ENCODE measurements at regions not wholly inside any gene's neighbourhood (a gene's known extent, or its start where the extent isn't known, plus 50 kb on each side); places are given as distances from the start of the nearest gene placed in this dataset.
"Not testable (repeated sequence)": the region's sequence is repeated elsewhere in the genome, so short reads cannot be mapped to it uniquely, and the experiment has no call there.

- no peak for DNase-seq
Measured at GRCh38 chr13:73833325-73834070, 300.7 kb downstream of the KLF12 start.

- DNase-seq = no peak
Measured at GRCh38 chr13:73832825-73833224, 301.4 kb downstream of the KLF12 start.

- DNase-seq = peak; percentile 18
Measured at GRCh38 chr13:73832128-73832588, 302.0 kb downstream of the KLF12 start.

- DNase-seq = no peak
Measured at GRCh38 chr13:73829416-73829815, 304.8 kb downstream of the KLF12 start.

- no peak for DNase-seq
Measured at GRCh38 chr13:73828811-73829210, 305.4 kb downstream of the KLF12 start.

- DNase-seq = no peak
Measured at GRCh38 chr13:73827434-73827833, 306.8 kb downstream of the KLF12 start.

GRCh38 chr13:73825143-73825542, 309.1 kb downstream of the KLF12 start:
- DNase-seq = peak; percentile 12

GRCh38 chr13:73822668-73823592, 311.3 kb downstream of the KLF12 start:
- DNase-seq = no peak

GRCh38 chr13:73820688-73821087, 313.5 kb downstream of the KLF12 start:
- DNase-seq = no peak

- no peak for DNase-seq
Measured at GRCh38 chr13:73820285-73820684, 313.9 kb downstream of the KLF12 start.

GRCh38 chr13:73819711-73820110, 314.5 kb downstream of the KLF12 start:
- DNase-seq = no peak

GRCh38 chr13:73816702-73817101, 317.5 kb downstream of the KLF12 start:
- DNase-seq = no peak

- DNase-seq = no peak
Measured at GRCh38 chr13:73815796-73816195, 318.4 kb downstream of the KLF12 start.

GRCh38 chr13:73810647-73811046, 323.6 kb downstream of the KLF12 start:
- DNase-seq = no peak

- no peak for DNase-seq
Measured at GRCh38 chr13:73809561-73809960, 324.6 kb downstream of the KLF12 start.

- DNase-seq = no peak
Measured at GRCh38 chr13:73808318-73808717, 325.9 kb downstream of the KLF12 start.

- DNase-seq = not testable (repeated sequence)
Measured at GRCh38 chr13:73805326-73805958, 328.8 kb downstream of the KLF12 start.

- DNase-seq = no peak
Measured at GRCh38 chr13:73803997-73804396, 330.2 kb downstream of the KLF12 start.

GRCh38 chr13:73800011-73800410, 334.2 kb downstream of the KLF12 start:
- no peak for DNase-seq

GRCh38 chr13:73794755-73795154, 339.4 kb downstream of the KLF12 start:
- DNase-seq = no peak

- no peak for DNase-seq
Measured at GRCh38 chr13:73793361-73793760, 340.8 kb downstream of the KLF12 start.

- DNase-seq = no peak
Measured at GRCh38 chr13:73792796-73793195, 341.4 kb downstream of the KLF12 start.

Data from CD4-positive, alpha-beta T cell treated with Interleukin-17A for 4 hours (primary cell).